ENCODE measurements at regions not wholly inside any gene's neighbourhood (a gene's known extent, or its start where the extent isn't known, plus 50 kb on each side); places are given as distances from the start of the nearest gene placed in this dataset.

GRCh38 chr4:111650146-111650545, 495.1 kb upstream of the FAM241A start:
- TF ChIP-seq POLR2A (IDR thresholded peaks at IDR 0.05; ENCODE audit: low read depth, low read length) (no peak), CTCF (IDR thresholded peaks at IDR 0.05; ENCODE audit: extremely low read depth in 1 of 2, insufficient read depth in 1 of 2, low read depth in 1 of 2, low read length in 2 of 2) (no peak)

All from endothelial cell of umbilical vein (primary cell).